GDM1 (cell line): ENCODE measurements at regions not wholly inside any gene's neighbourhood (a gene's known extent, or its start where the extent isn't known, plus 50 kb on each side); places are given as distances from the start of the nearest gene placed in this dataset.

Experiments
- DNase-seq: peaks from one replicate; lab custom pipeline; 2025; lab: John Stamatoyannopoulos, UW

GRCh38 chrX:16496175-16496574 lies 153.8 kb upstream of the S100G start:
- no peak for DNase-seq

GRCh38 chrX:16511796-16512776 lies 137.9 kb upstream of the S100G start:
- DNase-seq = no peak

- DNase-seq = no peak
These were observed 133.6 kb upstream of the S100G start for GRCh38 chrX:16516232-16516876.

GRCh38 chrX:16517039-16517605 lies 132.8 kb upstream of the S100G start:
- no peak for DNase-seq

- no peak for DNase-seq
These were observed 131.8 kb upstream of the S100G start for GRCh38 chrX:16518131-16518530.

- DNase-seq = no peak
These were observed 125.6 kb upstream of the S100G start for GRCh38 chrX:16524316-16524715.

GRCh38 chrX:16526003-16526402 lies 124.0 kb upstream of the S100G start:
- no peak for DNase-seq

GRCh38 chrX:16528620-16529019 lies 121.3 kb upstream of the S100G start:
- no peak for DNase-seq
